Esophagus squamous epithelium (tissue), 4 donors: ENCODE measurements at regions not wholly inside any gene's neighbourhood (a gene's known extent, or its start where the extent isn't known, plus 50 kb on each side); places are given as distances from the start of the nearest gene placed in this dataset.

Experiments used
- POLR2A ChIP-seq, 4 donors: fragments of 450-650 bp; IDR thresholded peaks; one replicate each; pipeline ENCODE4 v1.6.1; 2017; ENCODE audit warnings: antibody characterized with exemption in 4 of 4, mild to moderate bottlenecking in 4 of 4, moderate library complexity in 3 of 4
- TF ChIP-seq, protein P1 (sequence below), 6 experiments: fragments of 450-650 bp in 4 of 6; fragments of 200-600 bp in 2 of 6; sonication (generic) in 2 of 6; IDR thresholded peaks; one replicate each; pipeline ENCODE4 v1.5.1; 2016 to 2019; ENCODE audit warnings: antibody characterized with exemption in 6 of 6, mild to moderate bottlenecking in 4 of 6, moderate library complexity in 4 of 6

DNA sequence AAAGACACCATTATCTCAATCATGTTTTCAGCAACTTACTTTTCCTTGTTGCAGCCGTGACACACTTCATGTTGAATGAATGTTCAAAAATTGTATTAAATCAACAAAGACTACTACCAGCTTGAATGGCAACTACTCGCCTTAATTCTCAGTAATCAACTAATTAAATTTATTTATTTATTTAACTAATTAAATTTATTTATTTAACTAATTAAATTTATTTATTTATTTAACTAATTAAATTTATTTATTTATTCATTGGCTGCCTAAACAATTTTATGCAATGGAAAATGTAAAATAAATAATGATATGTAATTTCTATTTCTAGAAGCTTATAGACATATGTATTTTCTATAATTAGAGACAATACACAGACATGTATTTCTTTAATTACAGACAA is 435.4 kb downstream of the GPAM start:
- TF ChIP-seq POLR2A (IDR thresholded peaks at IDR 0.05), result no peak
- TF ChIP-seq, protein P1, sequence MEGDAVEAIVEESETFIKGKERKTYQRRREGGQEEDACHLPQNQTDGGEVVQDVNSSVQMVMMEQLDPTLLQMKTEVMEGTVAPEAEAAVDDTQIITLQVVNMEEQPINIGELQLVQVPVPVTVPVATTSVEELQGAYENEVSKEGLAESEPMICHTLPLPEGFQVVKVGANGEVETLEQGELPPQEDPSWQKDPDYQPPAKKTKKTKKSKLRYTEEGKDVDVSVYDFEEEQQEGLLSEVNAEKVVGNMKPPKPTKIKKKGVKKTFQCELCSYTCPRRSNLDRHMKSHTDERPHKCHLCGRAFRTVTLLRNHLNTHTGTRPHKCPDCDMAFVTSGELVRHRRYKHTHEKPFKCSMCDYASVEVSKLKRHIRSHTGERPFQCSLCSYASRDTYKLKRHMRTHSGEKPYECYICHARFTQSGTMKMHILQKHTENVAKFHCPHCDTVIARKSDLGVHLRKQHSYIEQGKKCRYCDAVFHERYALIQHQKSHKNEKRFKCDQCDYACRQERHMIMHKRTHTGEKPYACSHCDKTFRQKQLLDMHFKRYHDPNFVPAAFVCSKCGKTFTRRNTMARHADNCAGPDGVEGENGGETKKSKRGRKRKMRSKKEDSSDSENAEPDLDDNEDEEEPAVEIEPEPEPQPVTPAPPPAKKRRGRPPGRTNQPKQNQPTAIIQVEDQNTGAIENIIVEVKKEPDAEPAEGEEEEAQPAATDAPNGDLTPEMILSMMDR (IDR thresholded peaks at IDR 0.05), result no peak
